GM12878 (cell line): ENCODE measurements at regions not wholly inside any gene's neighbourhood (a gene's known extent, or its start where the extent isn't known, plus 50 kb on each side); places are given as distances from the start of the nearest gene placed in this dataset.

Source experiments
- ATAC-seq: fragments of 200-7000 bp; cut with Tn5 transposase; 3 replicates; pipeline ENCODE4 v1.9.1; 2020; ENCODE audit warnings: mild to moderate bottlenecking, moderate library complexity
- BruUV-seq: library from RNA; stranded (reverse); fragments of 400-500 nt; replicated peaks from 2 replicates; lab custom pipeline; 2021; lab: Mats Ljungman, UMichigan
- CTCF ChIA-PET: fragments of 300-600 bp; sonication (Branson Sonifier 250); formaldehyde crosslinking; extraction: SDS; loops from one replicate; lab custom pipeline; 2021; ENCODE audit warnings: inconsistent platforms; lab: Yijun Ruan, JAX
- POLR2A ChIA-PET: fragments of 350-600 bp; formaldehyde crosslinking; extraction: SDS; loops from one replicate; lab custom pipeline; 2021; ENCODE audit warnings: inconsistent platforms; lab: Charles Lee
- RAD21 ChIA-PET: fragments of 300-600 bp; sonication (Branson Sonifier 250); formaldehyde crosslinking; loops from one replicate; lab custom pipeline; 2023; ENCODE audit warnings: antibody characterized with exemption; ENCODE audit not compliant: unreplicated experiment; lab: Charles Lee
- SMC1A ChIA-PET: fragments of 300-600 bp; sonication (Branson Sonifier 250); formaldehyde crosslinking; loops from one replicate; lab custom pipeline; 2023; ENCODE audit not compliant: unreplicated experiment, uncharacterized antibody; lab: Charles Lee
- DNase-seq: peaks from one replicate; pipeline ENCODE4 v3.0.0-alpha.2; 2011; ENCODE audit warnings: low read depth, low spot score
- FAIRE-seq: peaks from 3 replicates; lab custom pipeline; 2011; peaks lifted over from hg19 to GRCh38; lab: Jason Lieb, UNC
- H2AFZ ChIP-seq: 2 replicates; pipeline ENCODE4 v1.6.0; 2011; ENCODE audit warnings: low read depth, low read length, control low read depth; ENCODE audit not compliant: control insufficient read depth
- H3K27ac ChIP-seq: 2 replicates; pipeline ENCODE4 v1.5.1; 2011; ENCODE audit warnings: control low read depth; ENCODE audit not compliant: control insufficient read depth, insufficient read depth
- H3K27me3 ChIP-seq, 2 experiments: replicated peaks in 1 of 2; 2 replicates each; pipeline versions ENCODE4 v1.6.0 to v1.6.1; 2011; ENCODE audit warnings: low read length in 1 of 2; ENCODE audit not compliant: control insufficient read depth in 2 of 2, insufficient read depth in 2 of 2
- H3K36me3 ChIP-seq, 2 experiments: 2 replicates each; pipeline ENCODE4 v1.5.1; 2011; ENCODE audit warnings: low read length in 1 of 2; ENCODE audit not compliant: control insufficient read depth in 2 of 2, insufficient read depth in 2 of 2
- H3K4me1 ChIP-seq: 2 replicates; pipeline ENCODE4 v1.6.1; 2011; ENCODE audit warnings: mild to moderate bottlenecking, low read length, moderate library complexity, mixed read lengths; ENCODE audit not compliant: control insufficient read depth, insufficient read depth
- H3K4me2 ChIP-seq: 2 replicates; pipeline ENCODE4 v1.6.0; 2011; ENCODE audit warnings: control low read depth; ENCODE audit not compliant: control insufficient read depth, insufficient read depth
- H3K4me3 ChIP-seq: fragments of 200-600 bp; sonication (generic); 2 replicates; pipeline ENCODE4 v1.5.1; 2016
- H3K79me2 ChIP-seq: 2 replicates; pipeline ENCODE4 v1.6.0; 2011; ENCODE audit warnings: low read length; ENCODE audit not compliant: control insufficient read depth, insufficient read depth
- H3K9ac ChIP-seq: 2 replicates; pipeline ENCODE4 v1.8.0; 2011; ENCODE audit warnings: low read length, control low read depth, mixed read lengths; ENCODE audit not compliant: control insufficient read depth, insufficient read depth
- H3K9me3 ChIP-seq: replicated peaks from 3 replicates; pipeline ENCODE4 v1.5.1; 2011; ENCODE audit warnings: mild to moderate bottlenecking, low read length; ENCODE audit not compliant: control insufficient read depth, insufficient read depth
- H4K20me1 ChIP-seq: 2 replicates; pipeline ENCODE4 v1.6.0; 2011; ENCODE audit not compliant: control insufficient read depth, insufficient read depth
- ATF3 ChIP-seq: IDR thresholded peaks from 2 replicates; pipeline ENCODE4 v1.6.1; 2011; ENCODE audit warnings: low read depth, mild to moderate bottlenecking, low read length, moderate library complexity, borderline replicate concordance; ENCODE audit errors: extremely low read depth
- BCL11A ChIP-seq: IDR thresholded peaks from 2 replicates; pipeline ENCODE4 v1.6.1; 2011; ENCODE audit warnings: low read depth, low read length
- CEBPB ChIP-seq, 2 experiments: fragments of 150-350 bp in 1 of 2; IDR thresholded peaks; 2 replicates each; pipeline ENCODE4 v1.6.1; 2012 to 2014; ENCODE audit warnings: low read depth in 2 of 2, low read length in 2 of 2, borderline replicate concordance in 1 of 2, inconsistent platforms in 1 of 2
- MEF2A ChIP-seq: IDR thresholded peaks from 2 replicates; pipeline ENCODE4 v1.6.1; 2011; ENCODE audit warnings: low read depth, mild to moderate bottlenecking, low read length, moderate library complexity; ENCODE audit not compliant: insufficient read depth
- MLLT1 ChIP-seq: fragments of 450-650 bp; IDR thresholded peaks from 2 replicates; pipeline ENCODE4 v1.6.1; 2016; ENCODE audit warnings: mild to moderate bottlenecking
- NFYA ChIP-seq: IDR thresholded peaks from 2 replicates; pipeline ENCODE4 v1.6.1; 2011; ENCODE audit warnings: low read depth, mild to moderate bottlenecking, low read length, improper control_type of control experiment, borderline replicate concordance
- NKRF ChIP-seq: fragments of 450-650 bp; conservative IDR thresholded peaks from 2 replicates; pipeline ENCODE4 v1.6.1; 2017; ENCODE audit warnings: mild to moderate bottlenecking, moderate library complexity
- NRF1 ChIP-seq: conservative IDR thresholded peaks from 2 replicates; pipeline ENCODE4 v1.6.1; 2011; ENCODE audit warnings: mild to moderate bottlenecking, low read depth, low read length, improper control_type of control experiment
- POU2F2 ChIP-seq: IDR thresholded peaks from 3 replicates; pipeline ENCODE4 v1.6.1; 2011; ENCODE audit warnings: low read depth, mild to moderate bottlenecking, low read length, borderline replicate concordance
- RB1 ChIP-seq: fragments of 450-650 bp; formaldehyde crosslinking; IDR thresholded peaks from 2 replicates; pipeline ENCODE4 v1.6.1; 2017; ENCODE audit warnings: mild to moderate bottlenecking, borderline replicate concordance
- SMAD5 ChIP-seq: IDR thresholded peaks from 2 replicates; pipeline ENCODE4 v1.6.1; 2016; ENCODE audit warnings: antibody characterized with exemption, low read depth
- SP1 ChIP-seq: IDR thresholded peaks from one replicate; pipeline ENCODE4 v1.6.1; 2011; ENCODE audit warnings: low read depth, low read length
- WRNIP1 ChIP-seq: IDR thresholded peaks from 2 replicates; pipeline ENCODE4 v1.6.1; 2011; ENCODE audit warnings: low read depth, low read length, improper control_type of control experiment, borderline replicate concordance
- YBX1 ChIP-seq: fragments of 450-650 bp; IDR thresholded peaks from 2 replicates; pipeline ENCODE4 v1.6.1; 2016; ENCODE audit warnings: antibody characterized with exemption
- ZNF274 ChIP-seq: IDR thresholded peaks from one replicate; pipeline ENCODE4 v1.8.0; 2011; ENCODE audit not compliant: insufficient read length, insufficient read depth
- ZNF622 ChIP-seq: fragments of 450-650 bp; IDR thresholded peaks from 2 replicates; pipeline ENCODE4 v1.6.1; 2017; ENCODE audit warnings: mild to moderate bottlenecking, inconsistent platforms
- WGBS: methylation state at CpG from one replicate; pipeline ENCODE4 v1.1.6; 2016; ENCODE audit warnings: low lambda C conversion rate; ENCODE audit not compliant: insufficient replicate concordance, insufficient coverage; ENCODE audit errors: missing lambda C conversion rate; 5-methylcytosine and 5-hydroxymethylcytosine counted together
- in situ Hi-C: fragments of 300-500 bp; cut with MboI; formaldehyde crosslinking; loops from 9 replicates; pipeline ENCODE4 v1.14.3; 2018; ENCODE audit warnings: mixed read lengths
- intact Hi-C: fragments of 100-400 bp; cut with micrococcal nuclease; formaldehyde crosslinking; loops from one replicate; pipeline ENCODE4 v1.14.2; 2022; ENCODE audit not compliant: unreplicated experiment

- Histone ChIP-seq H3K27ac (no peak overlapping the region), H3K27me3 (no peaks in the 10 kb centered on the region), H3K4me2 (no peak overlapping the region), H3K36me3 (no peaks in the 10 kb centered on the region), H3K4me1 (no peaks in the 10 kb centered on the region), H3K9ac (no peak overlapping the region), H2AFZ (no peak overlapping the region), H4K20me1 (no peaks in the 10 kb centered on the region), H3K79me2 (no peaks in the 10 kb centered on the region), H3K9me3 (no peaks in the 10 kb centered on the region; the same call in 2 of the 3 replicates), H3K4me3 (no peak overlapping the region)
- ChIA-PET SMC1A (no interaction called here), RAD21 (no interaction called here), POLR2A (no interaction called here), CTCF (no interaction called here)
- in situ Hi-C loops (no loop called here), intact Hi-C loops (no loop called here)
- ATAC-seq: no peak
- FAIRE-seq: no peak
- DNase-seq: no peak
- WGBS: 38% methylated on average over 2 of the region's 2 CpGs
- TF ChIP-seq BCL11A (no peak), CEBPB (IDR thresholded peaks at IDR 0.05; ENCODE audit: borderline replicate concordance in 1 of 2, low read depth in 2 of 2, low read length in 2 of 2) (no peak)
- no TSS peak for BruUV-seq
Observed at GRCh38 chr12:67816269-67816668, 167.7 kb downstream of the DYRK2 start.

GRCh38 chr12:67818459-67818903 lies 169.9 kb downstream of the DYRK2 start:
- CTCF ChIA-PET: no interaction called here
- Histone ChIP-seq H3K27ac (no peak overlapping the region), H4K20me1 (no peaks in the 10 kb centered on the region), H3K4me3 (no peak overlapping the region), H3K36me3 (no peaks in the 10 kb centered on the region), H3K27me3 (no peaks in the 10 kb centered on the region), H3K9me3 (no peaks in the 10 kb centered on the region; the same call in 2 of the 3 replicates), H3K4me2 (no peak overlapping the region), H3K79me2 (no peaks in the 10 kb centered on the region), H3K4me1 (no peaks in the 10 kb centered on the region), H3K9ac (no peak overlapping the region), H2AFZ (no peak overlapping the region)
- BruUV-seq: no TSS peak
- no peak for FAIRE-seq
- 95% methylated on average over 2 of the region's 2 CpGs for WGBS
- intact Hi-C loops: no loop called here
- SMC1A ChIA-PET: no interaction called here
- in situ Hi-C loops: no loop called here
- RAD21 ChIA-PET: no interaction called here
- ATAC-seq: no peak
- DNase-seq: no peak
- POLR2A ChIA-PET: no interaction called here
- TF ChIP-seq YBX1 (no peak), ZNF622 (no peak), MEF2A (no peak), RB1 (no peak), ATF3 (no peak), POU2F2 (no peak), MLLT1 (no peak), WRNIP1 (no peak), NKRF (no peak), NFYA (no peak), NRF1 (no peak), SP1 (no peak), BCL11A (no peak), ZNF274 (no peak), SMAD5 (no peak)
